H1 (cell line): ENCODE measurements at regions not wholly inside any gene's neighbourhood (a gene's known extent, or its start where the extent isn't known, plus 50 kb on each side); places are given as distances from the start of the nearest gene placed in this dataset.

Experiments
- CTCF ChIA-PET: fragments of 300-600 bp; sonication (Branson Sonifier 250); formaldehyde crosslinking; loops from one replicate; lab custom pipeline; 2021; ENCODE audit not compliant: partially characterized antibody; lab: Charles Lee
- POLR2A ChIA-PET: fragments of 300-600 bp; sonication (Branson Sonifier 250); formaldehyde crosslinking; loops from one replicate; lab custom pipeline; 2021; ENCODE audit warnings: inconsistent platforms; ENCODE audit not compliant: partially characterized antibody; lab: Charles Lee
- DNase-seq, 2 experiments: peaks; one replicate each; pipeline versions ENCODE4 v3.0.0 to v3.0.0-alpha.2; 2010 to 2022; ENCODE audit warnings: low spot score in 2 of 2, low read depth in 1 of 2, mixed read lengths in 1 of 2
- FAIRE-seq: peaks from 2 replicates; lab custom pipeline; 2011; peaks lifted over from hg19 to GRCh38; lab: Jason Lieb, UNC
- H2AFZ ChIP-seq: 2 replicates; pipeline ENCODE4 v1.8.1; 2012; ENCODE audit warnings: low read length, inconsistent platforms
- H2AK5ac ChIP-seq: 2 replicates; pipeline ENCODE4 v1.6.1; 2013; ENCODE audit warnings: low read depth, low read length
- H2BK120ac ChIP-seq: replicated peaks from 2 replicates; pipeline ENCODE3; 2013; ENCODE audit warnings: low read depth, low read length, inconsistent platforms
- H2BK12ac ChIP-seq: 2 replicates; pipeline ENCODE4 v1.6.1; 2013; ENCODE audit warnings: low read depth, low read length
- H2BK15ac ChIP-seq: 2 replicates; pipeline ENCODE4 v1.6.1; 2013; ENCODE audit warnings: low read length
- H2BK20ac ChIP-seq: 2 replicates; pipeline ENCODE4 v1.6.1; 2013; ENCODE audit warnings: low read length
- H2BK5ac ChIP-seq: 2 replicates; pipeline ENCODE4 v1.6.1; 2013; ENCODE audit warnings: low read depth, low read length
- H3K14ac ChIP-seq: 2 replicates; pipeline ENCODE4 v1.6.1; 2013; ENCODE audit warnings: inconsistent platforms; ENCODE audit not compliant: insufficient read length
- H3K18ac ChIP-seq: 2 replicates; pipeline ENCODE4 v1.6.1; 2013; ENCODE audit warnings: low read length; ENCODE audit errors: extremely low read depth
- H3K23ac ChIP-seq: 2 replicates; pipeline ENCODE4 v1.6.1; 2013; ENCODE audit warnings: inconsistent platforms; ENCODE audit not compliant: insufficient read length
- H3K23me2 ChIP-seq: 2 replicates; pipeline ENCODE4 v1.6.1; 2013; ENCODE audit warnings: low read depth, low read length
- H3K27ac ChIP-seq: 2 replicates; pipeline ENCODE4 v1.6.1; 2011; ENCODE audit warnings: low read depth, low read length, inconsistent platforms
- H3K27me3 ChIP-seq, 4 experiments: replicated peaks in 1 of 4; 1 replicate in 1 of 4; 2 replicates in 3 of 4; pipeline versions ENCODE4 v1.6.1 to v1.8.1; 2011 to 2013; ENCODE audit warnings: low read length in 3 of 4, mild to moderate bottlenecking in 3 of 4, inconsistent platforms in 2 of 4, mixed read lengths in 2 of 4, moderate library complexity in 1 of 4; ENCODE audit not compliant: control insufficient read depth in 3 of 4, insufficient read depth in 3 of 4; ENCODE audit errors: extremely low read depth in 1 of 4
- H3K36me3 ChIP-seq, 4 experiments: 2 replicates each; pipeline versions ENCODE4 v1.6.1 to v1.8.1; 2011 to 2013; ENCODE audit warnings: mild to moderate bottlenecking in 4 of 4, low read length in 3 of 4, moderate library complexity in 2 of 4, control low read depth in 1 of 4, inconsistent platforms in 1 of 4; ENCODE audit not compliant: insufficient read depth in 4 of 4, control insufficient read depth in 2 of 4
- H3K4ac ChIP-seq: replicated peaks from 2 replicates; pipeline ENCODE3; 2013; ENCODE audit warnings: low read length, low read depth, mixed read lengths, inconsistent platforms; ENCODE audit not compliant: insufficient read length
- H3K4me1 ChIP-seq, 4 experiments: replicated peaks in 1 of 4; 1 replicate in 1 of 4; 2 replicates in 3 of 4; pipeline versions ENCODE4 v1.6.1 to v1.8.1; 2011 to 2013; ENCODE audit warnings: low read length in 3 of 4, inconsistent platforms in 2 of 4, mixed read lengths in 1 of 4; ENCODE audit not compliant: insufficient read depth in 4 of 4, control insufficient read depth in 3 of 4
- H3K4me2 ChIP-seq, 2 experiments: 2 replicates each; pipeline versions ENCODE4 v1.6.1 to v1.8.1; 2011 to 2013; ENCODE audit warnings: low read depth in 2 of 2, low read length in 2 of 2, control low read depth in 1 of 2, inconsistent platforms in 1 of 2, mild to moderate bottlenecking in 1 of 2; ENCODE audit not compliant: insufficient read depth in 1 of 2
- H3K4me3 ChIP-seq, 4 experiments: fragments of 200-600, 300-600 bp in 1 of 4; sonication (generic), shearing (Covaris generic), sonication (Bioruptor Twin) in 1 of 4; 2 replicates each; pipeline versions ENCODE4 v1.5.1 to v1.8.1; 2011 to 2016; ENCODE audit warnings: low read length in 4 of 4, low read depth in 3 of 4, control low read depth in 2 of 4, inconsistent platforms in 2 of 4, mild to moderate bottlenecking in 2 of 4, mixed read lengths in 1 of 4, moderate library complexity in 1 of 4; ENCODE audit not compliant: insufficient read depth in 2 of 4; ENCODE audit errors: extremely low read depth in 1 of 4
- H3K56ac ChIP-seq: replicated peaks from 2 replicates; pipeline ENCODE3; 2013; ENCODE audit warnings: low read depth, mild to moderate bottlenecking, mixed read lengths, low read length, inconsistent platforms; ENCODE audit not compliant: insufficient read length
- H3K79me1 ChIP-seq: 2 replicates; pipeline ENCODE4 v1.6.1; 2013; ENCODE audit warnings: low read depth, low read length, control low read depth
- H3K79me2 ChIP-seq, 2 experiments: 2 replicates each; pipeline versions ENCODE4 v1.6.1 to v1.8.1; 2012 to 2013; ENCODE audit warnings: low read length in 2 of 2, mild to moderate bottlenecking in 2 of 2, inconsistent platforms in 1 of 2; ENCODE audit not compliant: insufficient read depth in 2 of 2, control insufficient read depth in 1 of 2
- H3K9ac ChIP-seq, 4 experiments: replicated peaks in 1 of 4; 1 replicate in 1 of 4; 2 replicates in 3 of 4; pipeline versions ENCODE4 v1.6.1 to v1.8.1; 2011 to 2013; ENCODE audit warnings: low read depth in 3 of 4, low read length in 3 of 4, control low read depth in 2 of 4, mild to moderate bottlenecking in 2 of 4, moderate library complexity in 2 of 4, inconsistent platforms in 1 of 4; ENCODE audit errors: extremely low read depth in 1 of 4
- H3K9me3 ChIP-seq, 2 experiments: 2 replicates each; pipeline versions ENCODE4 v1.6.1 to v1.8.1; 2012 to 2013; ENCODE audit warnings: mild to moderate bottlenecking in 2 of 2, moderate library complexity in 2 of 2, control low read depth in 1 of 2, inconsistent platforms in 1 of 2, low read depth in 1 of 2, low read length in 1 of 2, mixed read lengths in 1 of 2; ENCODE audit not compliant: insufficient read depth in 2 of 2
- H4K20me1 ChIP-seq, 2 experiments: replicated peaks in 1 of 2; 2 replicates each; pipeline versions ENCODE3 to v1.8.1; 2011 to 2013; ENCODE audit warnings: inconsistent platforms in 2 of 2, low read length in 2 of 2, mild to moderate bottlenecking in 1 of 2; ENCODE audit not compliant: insufficient read depth in 2 of 2, control insufficient read depth in 1 of 2
- H4K5ac ChIP-seq: 2 replicates; pipeline ENCODE4 v1.6.1; 2013; ENCODE audit warnings: low read length, low read depth, mixed read lengths, inconsistent platforms; ENCODE audit not compliant: insufficient read length
- H4K8ac ChIP-seq: 2 replicates; pipeline ENCODE4 v1.8.0; 2013; ENCODE audit warnings: mild to moderate bottlenecking, moderate library complexity, low read length, inconsistent platforms; ENCODE audit not compliant: insufficient read depth; ENCODE audit errors: extremely low read depth
- H4K91ac ChIP-seq: replicated peaks from 2 replicates; pipeline ENCODE3; 2013; ENCODE audit warnings: low read length, mixed read lengths, inconsistent platforms; ENCODE audit not compliant: insufficient read length
- ATF2 ChIP-seq: IDR thresholded peaks from 2 replicates; pipeline ENCODE4 v1.6.1; 2012; ENCODE audit warnings: low read length, inconsistent platforms
- JUND ChIP-seq: IDR thresholded peaks from 2 replicates; pipeline ENCODE4 v1.6.1; 2011; ENCODE audit warnings: mild to moderate bottlenecking, improper control_type of control experiment, low read length
- KDM1A ChIP-seq: fragments of 200-600, 300-600 bp; sonication (generic); IDR thresholded peaks from 2 replicates; pipeline ENCODE4 v1.7.1; 2016; ENCODE audit warnings: mild to moderate bottlenecking, low read length, borderline replicate concordance
- RXRA ChIP-seq: IDR thresholded peaks from 2 replicates; pipeline ENCODE4 v1.6.1; 2011; ENCODE audit warnings: low read depth, mild to moderate bottlenecking, low read length, moderate library complexity; ENCODE audit not compliant: insufficient read depth
- YY1 ChIP-seq: IDR thresholded peaks from 2 replicates; pipeline ENCODE4 v1.6.1; 2011; ENCODE audit warnings: low read depth, mild to moderate bottlenecking, low read length
- WGBS, 2 experiments: shearing (Covaris generic) in 1 of 2; methylation state at CpG; one replicate each; pipeline versions ENCODE4 v1.1.6 to v1.1.7; 2013 to 2015; ENCODE audit warnings: low lambda C conversion rate in 2 of 2, mixed read lengths in 2 of 2, inconsistent platforms in 1 of 2, low coverage in 1 of 2, missing lambda C conversion rate in 1 of 2; ENCODE audit not compliant: insufficient replicate concordance in 2 of 2, insufficient coverage in 1 of 2, insufficient read length in 1 of 2; ENCODE audit errors: extremely low coverage in 1 of 2, missing lambda C conversion rate in 1 of 2; 5-methylcytosine and 5-hydroxymethylcytosine counted together

GRCh38 chr22:49638788-49639187 is 188.9 kb downstream of the BRD1 start:
- Histone ChIP-seq H3K56ac (no peak overlapping the region), H2BK5ac (no peak overlapping the region), H2BK12ac (no peak overlapping the region), H3K9ac (no peak overlapping the region), H3K18ac (no peak overlapping the region), H3K79me2 (no peaks in the 10 kb centered on the region), H2BK15ac (no peak overlapping the region), H2BK120ac (no peak overlapping the region), H3K36me3 (no peaks in the 10 kb centered on the region; a peak in 1 of 8 replicates), H3K4me2 (no peak overlapping the region), H4K5ac (no peak overlapping the region), H2AK5ac (no peak overlapping the region), H3K27me3 (no peaks in the 10 kb centered on the region), H3K23ac (no peak overlapping the region), H3K23me2 (no peaks in the 10 kb centered on the region), H4K91ac (no peak overlapping the region), H4K20me1 (peaks cover 0 to 1% of the 10 kb centered on the region in 2 experiments), H3K4me1 (no peaks in the 10 kb centered on the region), H3K4ac (no peak overlapping the region), H4K8ac (no peak overlapping the region), H3K14ac (no peak overlapping the region), H3K9me3 (no peaks in the 10 kb centered on the region), H3K4me3 (no peak overlapping the region), H3K79me1 (no peaks in the 10 kb centered on the region; the same call in 1 of the 2 replicates), H2AFZ (no peak overlapping the region), H2BK20ac (no peak overlapping the region), H3K27ac (no peak overlapping the region)
- ChIA-PET CTCF (interaction anchor here (1.2 to 2.0 kb wide), 2 partner anchors 9 to 11 kb away, joined by 4 read pairs; no protein-coding TSS in a partner anchor), POLR2A (no interaction called here)
- DNase-seq (no peak), FAIRE-seq (no peak)
- no peak for TF ChIP-seq ATF2
- TF ChIP-seq YY1 = no peak
- TF ChIP-seq RXRA = no peak
- no peak for TF ChIP-seq JUND
- no peak for TF ChIP-seq KDM1A
- 92% methylated on average over 18 of the region's 18 CpGs; no CpG with 5 or more reads in 1 of the 2 experiments for WGBS, 2 experiments
